Activated T-helper 17 cell treated with anti-CD3 and anti-CD28 coated beads, Interleukin-2, amount 50 U/mL, for 72 hours (primary cell): ENCODE measurements at regions not wholly inside any gene's neighbourhood (a gene's known extent, or its start where the extent isn't known, plus 50 kb on each side); places are given as distances from the start of the nearest gene placed in this dataset.

Source experiments
- ATAC-seq: fragments of 150-1000 bp; cut with Tn5 transposase; replicated peaks from 2 replicates; pipeline ENCODE4 v1.10.0; 2021; ENCODE audit warnings: mild to moderate bottlenecking, moderate library complexity
- H3K27ac Mint-ChIP-seq: one replicate; pipeline ENCODE4 v1.8.0; 2022; ENCODE audit warnings: mixed read lengths
- H3K27me3 Mint-ChIP-seq: one replicate; pipeline ENCODE4 v1.8.0; 2022; ENCODE audit warnings: mixed read lengths
- H3K36me3 Mint-ChIP-seq: one replicate; pipeline ENCODE4 v1.8.0; 2022; ENCODE audit warnings: low read depth, mild to moderate bottlenecking, mixed read lengths
- H3K4me1 Mint-ChIP-seq: one replicate; pipeline ENCODE4 v1.8.0; 2022; ENCODE audit warnings: mixed read lengths
- H3K4me3 Mint-ChIP-seq: one replicate; pipeline ENCODE4 v1.8.0; 2022; ENCODE audit warnings: mild to moderate bottlenecking, mixed read lengths
- H3K9me3 Mint-ChIP-seq: one replicate; pipeline ENCODE4 v1.8.0; 2022; ENCODE audit warnings: mixed read lengths

- H3K4me3 Mint-ChIP-seq = no peak overlapping the region
- H3K27ac Mint-ChIP-seq = no peak overlapping the region
- peaks cover 13% of the 10 kb centered on the region for H3K4me1 Mint-ChIP-seq
- no peaks in the 10 kb centered on the region for H3K36me3 Mint-ChIP-seq
- ATAC-seq = no peak
- H3K9me3 Mint-ChIP-seq = no peaks in the 10 kb centered on the region
- no peaks in the 10 kb centered on the region for H3K27me3 Mint-ChIP-seq
Measured at GRCh38 chr9:99724640-99725039, 97.0 kb upstream of the NR4A3 start.

- no peaks in the 10 kb centered on the region for H3K9me3 Mint-ChIP-seq
- no peak overlapping the region for H3K4me3 Mint-ChIP-seq
- no peak for ATAC-seq
- peaks cover 7% of the 10 kb centered on the region for H3K27me3 Mint-ChIP-seq
- H3K27ac Mint-ChIP-seq = no peak overlapping the region
- H3K4me1 Mint-ChIP-seq = peaks cover 2% of the 10 kb centered on the region
- no peaks in the 10 kb centered on the region for H3K36me3 Mint-ChIP-seq
Measured at GRCh38 chr9:99725852-99726251, 95.8 kb upstream of the NR4A3 start.

GRCh38 chr9:99726758-99727157, 94.9 kb upstream of the NR4A3 start:
- Mint-ChIP-seq H3K36me3 (no peaks in the 10 kb centered on the region), H3K27me3 (peaks cover 7% of the 10 kb centered on the region), H3K4me3 (no peak overlapping the region), H3K4me1 (no peaks in the 10 kb centered on the region), H3K27ac (no peak overlapping the region), H3K9me3 (no peaks in the 10 kb centered on the region)
- no peak for ATAC-seq

GRCh38 chr9:99730062-99730461, 91.6 kb upstream of the NR4A3 start:
- Mint-ChIP-seq H3K36me3 (no peaks in the 10 kb centered on the region), H3K4me1 (no peaks in the 10 kb centered on the region)
- ATAC-seq = no peak

GRCh38 chr9:99731950-99732349, 89.7 kb upstream of the NR4A3 start:
- Mint-ChIP-seq H3K4me3 (no peak overlapping the region), H3K4me1 (no peaks in the 10 kb centered on the region), H3K9me3 (no peaks in the 10 kb centered on the region), H3K27ac (no peak overlapping the region), H3K27me3 (peaks cover 19% of the 10 kb centered on the region), H3K36me3 (no peaks in the 10 kb centered on the region)
- ATAC-seq = no peak

More at GRCh38 chr9:99730062-99730461, 91.6 kb upstream of the NR4A3 start:
- no peaks in the 10 kb centered on the region for H3K9me3 Mint-ChIP-seq
- H3K4me3 Mint-ChIP-seq = no peak overlapping the region
- H3K27me3 Mint-ChIP-seq = peaks cover 16% of the 10 kb centered on the region
- H3K27ac Mint-ChIP-seq = no peak overlapping the region

- Mint-ChIP-seq H3K27ac (no peak overlapping the region), H3K36me3 (no peaks in the 10 kb centered on the region), H3K4me1 (no peaks in the 10 kb centered on the region)
Measured at GRCh38 chr9:99732715-99733114, 89.0 kb upstream of the NR4A3 start.

GRCh38 chr9:99735041-99735440, 86.6 kb upstream of the NR4A3 start:
- Mint-ChIP-seq H3K27me3 (peaks cover 27% of the 10 kb centered on the region), H3K9me3 (no peaks in the 10 kb centered on the region), H3K36me3 (no peaks in the 10 kb centered on the region), H3K27ac (no peak overlapping the region), H3K4me1 (no peaks in the 10 kb centered on the region), H3K4me3 (no peak overlapping the region)
- no peak for ATAC-seq

More at GRCh38 chr9:99732715-99733114, 89.0 kb upstream of the NR4A3 start:
- no peak overlapping the region for H3K4me3 Mint-ChIP-seq
- H3K27me3 Mint-ChIP-seq = peaks cover 26% of the 10 kb centered on the region
- no peak for ATAC-seq
- no peaks in the 10 kb centered on the region for H3K9me3 Mint-ChIP-seq

- no peak for ATAC-seq
- no peaks in the 10 kb centered on the region for H3K4me1 Mint-ChIP-seq
- H3K36me3 Mint-ChIP-seq = no peaks in the 10 kb centered on the region
- peaks cover 23% of the 10 kb centered on the region for H3K27me3 Mint-ChIP-seq
- no peaks in the 10 kb centered on the region for H3K9me3 Mint-ChIP-seq
- no peak overlapping the region for H3K27ac Mint-ChIP-seq
- H3K4me3 Mint-ChIP-seq = no peak overlapping the region
Measured at GRCh38 chr9:99736291-99736690, 85.4 kb upstream of the NR4A3 start.

- no peaks in the 10 kb centered on the region for H3K36me3 Mint-ChIP-seq
- ATAC-seq = no peak
Measured at GRCh38 chr9:99737649-99738048, 84.0 kb upstream of the NR4A3 start.

GRCh38 chr9:99743006-99743405, 78.7 kb upstream of the NR4A3 start:
- ATAC-seq = no peak
- H3K27me3 Mint-ChIP-seq = peaks cover 6% of the 10 kb centered on the region
- H3K27ac Mint-ChIP-seq = no peak overlapping the region
- H3K9me3 Mint-ChIP-seq = no peaks in the 10 kb centered on the region
- H3K4me1 Mint-ChIP-seq = no peaks in the 10 kb centered on the region
- no peak overlapping the region for H3K4me3 Mint-ChIP-seq
- no peaks in the 10 kb centered on the region for H3K36me3 Mint-ChIP-seq

More at GRCh38 chr9:99737649-99738048, 84.0 kb upstream of the NR4A3 start:
- Mint-ChIP-seq H3K4me3 (no peak overlapping the region), H3K4me1 (no peaks in the 10 kb centered on the region), H3K9me3 (no peaks in the 10 kb centered on the region), H3K27me3 (peaks cover 23% of the 10 kb centered on the region), H3K27ac (no peak overlapping the region)

- no peaks in the 10 kb centered on the region for H3K4me1 Mint-ChIP-seq
- no peak for ATAC-seq
- H3K27ac Mint-ChIP-seq = no peak overlapping the region
- no peak overlapping the region for H3K4me3 Mint-ChIP-seq
- peaks cover 5% of the 10 kb centered on the region for H3K27me3 Mint-ChIP-seq
- H3K36me3 Mint-ChIP-seq = no peaks in the 10 kb centered on the region
- H3K9me3 Mint-ChIP-seq = no peaks in the 10 kb centered on the region
Measured at GRCh38 chr9:99743455-99743854, 78.2 kb upstream of the NR4A3 start.

GRCh38 chr9:99744132-99744531, 77.6 kb upstream of the NR4A3 start:
- Mint-ChIP-seq H3K27me3 (peaks cover 5% of the 10 kb centered on the region), H3K4me1 (no peaks in the 10 kb centered on the region), H3K36me3 (no peaks in the 10 kb centered on the region)

GRCh38 chr9:99745085-99745484, 76.6 kb upstream of the NR4A3 start:
- no peak for ATAC-seq

More at GRCh38 chr9:99744132-99744531, 77.6 kb upstream of the NR4A3 start:
- no peak for ATAC-seq
- Mint-ChIP-seq H3K9me3 (no peaks in the 10 kb centered on the region), H3K4me3 (no peak overlapping the region), H3K27ac (no peak overlapping the region)

GRCh38 chr9:99746406-99746805, 75.3 kb upstream of the NR4A3 start:
- Mint-ChIP-seq H3K36me3 (no peaks in the 10 kb centered on the region), H3K4me1 (no peaks in the 10 kb centered on the region), H3K27me3 (peaks cover 6% of the 10 kb centered on the region), H3K9me3 (no peaks in the 10 kb centered on the region), H3K27ac (no peak overlapping the region), H3K4me3 (no peak overlapping the region)
- ATAC-seq = no peak

More at GRCh38 chr9:99745085-99745484, 76.6 kb upstream of the NR4A3 start:
- Mint-ChIP-seq H3K27me3 (peaks cover 5% of the 10 kb centered on the region), H3K9me3 (no peaks in the 10 kb centered on the region), H3K36me3 (no peaks in the 10 kb centered on the region), H3K4me1 (no peaks in the 10 kb centered on the region), H3K4me3 (no peak overlapping the region), H3K27ac (no peak overlapping the region)

GRCh38 chr9:99748266-99748665, 73.4 kb upstream of the NR4A3 start:
- H3K36me3 Mint-ChIP-seq = no peaks in the 10 kb centered on the region
- peaks cover 8% of the 10 kb centered on the region for H3K27me3 Mint-ChIP-seq
- H3K9me3 Mint-ChIP-seq = no peaks in the 10 kb centered on the region

GRCh38 chr9:99748676-99749075, 73.0 kb upstream of the NR4A3 start:
- H3K27me3 Mint-ChIP-seq = peaks cover 8% of the 10 kb centered on the region
- H3K4me1 Mint-ChIP-seq = no peaks in the 10 kb centered on the region
- no peaks in the 10 kb centered on the region for H3K36me3 Mint-ChIP-seq
- no peak overlapping the region for H3K4me3 Mint-ChIP-seq
- H3K9me3 Mint-ChIP-seq = no peaks in the 10 kb centered on the region
- no peak overlapping the region for H3K27ac Mint-ChIP-seq
- ATAC-seq = no peak

More at GRCh38 chr9:99748266-99748665, 73.4 kb upstream of the NR4A3 start:
- Mint-ChIP-seq H3K4me1 (no peaks in the 10 kb centered on the region), H3K27ac (no peak overlapping the region), H3K4me3 (no peak overlapping the region)
- no peak for ATAC-seq
